Mucosa of descending colon (tissue), 3 donors: ENCODE measurements at regions not wholly inside any gene's neighbourhood (a gene's known extent, or its start where the extent isn't known, plus 50 kb on each side); places are given as distances from the start of the nearest gene placed in this dataset.

Experiments used
- ATAC-seq: fragments of 200-7000 bp; cut with Tn5 transposase; one replicate; pipeline ENCODE4 v1.9.1; 2020; ENCODE audit warnings: mild to moderate bottlenecking, moderate library complexity
- DNase-seq, 3 donors: peaks; one replicate each; pipeline ENCODE4 v3.0.0-alpha.2; 2020
- H3K36me3 ChIP-seq: fragments of 200-600 bp; one replicate; pipeline ENCODE4 v1.8.0; 2021; ENCODE audit warnings: low read depth, mild to moderate bottlenecking
- H3K4me1 ChIP-seq: fragments of 200-600 bp; one replicate; pipeline ENCODE4 v1.8.0; 2021; ENCODE audit warnings: low read depth, mild to moderate bottlenecking
- H3K4me3 ChIP-seq: fragments of 200-600 bp; one replicate; pipeline ENCODE4 v1.8.0; 2021; ENCODE audit warnings: mild to moderate bottlenecking
- H3K9me3 ChIP-seq: fragments of 200-600 bp; one replicate; pipeline ENCODE4 v1.8.0; 2021; ENCODE audit warnings: mild to moderate bottlenecking
- CTCF ChIP-seq: fragments of 200-600 bp; IDR thresholded peaks from one replicate; pipeline ENCODE4 v1.8.0; 2022; ENCODE audit warnings: antibody characterized with exemption, mild to moderate bottlenecking
- intact Hi-C, 2 donors: fragments of 100-400 bp; cut with DNase I in 1 of 2; cut with micrococcal nuclease in 1 of 2; formaldehyde crosslinking; loops; one replicate each; pipeline versions ENCODE4 v1.11.0 to v1.11.1; 2022; cut with DNase I, micrococcal nuclease
- donor health status: DM: no; HTN: no; CAD: no; lungs with moderate emphysema.
- donor health status: DM: no; HTN: no; CAD: no.
- donor health status: DM: no; HTN: yes; CAD: no.

- DNase-seq (no peak), ATAC-seq (no peak)
- H3K4me3 ChIP-seq: no peak overlapping the region
- TF ChIP-seq CTCF: no peak
- intact Hi-C loops: no loop called here
- no peaks in the 10 kb centered on the region for H3K4me1 ChIP-seq
- no peaks in the 10 kb centered on the region for H3K36me3 ChIP-seq
- no peaks in the 10 kb centered on the region for H3K9me3 ChIP-seq
Measured at GRCh38 chr9:79143211-79143610, 428.6 kb upstream of the TLE4 start.

GRCh38 chr9:79145442-79145841 is 426.3 kb upstream of the TLE4 start:
- ATAC-seq: no peak
- no peaks in the 10 kb centered on the region for H3K4me1 ChIP-seq
- no peak for TF ChIP-seq CTCF
- no peak for DNase-seq
- H3K36me3 ChIP-seq: no peaks in the 10 kb centered on the region
- H3K4me3 ChIP-seq: no peak overlapping the region
- no peaks in the 10 kb centered on the region for H3K9me3 ChIP-seq
- intact Hi-C loops: no loop called here

DNA sequence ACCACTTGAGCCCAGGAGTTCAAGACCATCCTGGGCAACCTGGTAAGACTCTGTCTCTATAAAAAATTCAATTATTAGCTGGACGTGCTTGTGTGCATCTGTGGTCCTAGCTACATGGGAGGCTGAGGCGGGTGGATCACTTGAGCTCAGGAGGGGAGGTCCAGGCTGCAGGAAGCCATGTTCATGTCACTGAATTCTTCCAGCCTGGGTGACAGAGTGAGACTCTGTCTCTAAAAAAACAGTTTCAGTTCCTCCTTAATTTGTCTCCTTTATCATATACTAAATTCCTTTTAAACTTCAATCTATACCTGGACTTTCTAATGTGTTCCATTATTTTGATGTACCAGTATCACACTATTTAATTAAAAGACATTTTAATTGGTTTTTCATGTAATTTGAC is 422.2 kb upstream of the TLE4 start:
- ATAC-seq: no peak
- Histone ChIP-seq H3K9me3 (no peaks in the 10 kb centered on the region), H3K36me3 (no peaks in the 10 kb centered on the region), H3K4me3 (no peak overlapping the region), H3K4me1 (no peaks in the 10 kb centered on the region)
- no peak for DNase-seq
- intact Hi-C loops: no loop called here
- TF ChIP-seq CTCF: no peak

GRCh38 chr9:79151791-79152190 is 420.0 kb upstream of the TLE4 start:
- Histone ChIP-seq H3K36me3 (no peaks in the 10 kb centered on the region), H3K4me1 (no peaks in the 10 kb centered on the region), H3K9me3 (no peaks in the 10 kb centered on the region), H3K4me3 (no peak overlapping the region)
- DNase-seq: no peak
- intact Hi-C loops: no loop called here
- no peak for TF ChIP-seq CTCF
- ATAC-seq: no peak

DNA sequence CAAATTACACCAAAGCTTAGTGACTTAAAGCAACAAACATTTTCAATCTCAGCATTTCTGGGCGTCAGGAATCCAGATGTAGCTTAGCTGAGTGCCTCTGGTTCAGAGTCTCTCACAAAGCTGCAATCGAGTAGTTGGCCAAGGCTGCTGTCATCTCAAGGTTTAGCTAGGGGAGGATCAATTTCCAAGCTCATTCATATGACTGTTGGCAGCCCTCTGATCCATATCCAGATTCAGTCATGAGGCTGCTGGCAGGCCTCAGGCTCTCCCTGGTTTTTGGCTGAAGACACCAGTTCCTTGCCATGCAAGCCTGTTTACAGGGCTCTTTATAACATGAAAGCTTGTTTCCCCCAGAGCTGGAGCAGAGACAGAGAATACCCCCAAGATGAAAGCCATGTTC is 419.5 kb upstream of the TLE4 start:
- intact Hi-C loops: no loop called here
- Histone ChIP-seq H3K9me3 (no peaks in the 10 kb centered on the region), H3K4me3 (no peak overlapping the region), H3K36me3 (no peaks in the 10 kb centered on the region), H3K4me1 (no peaks in the 10 kb centered on the region)
- DNase-seq: no peak
- no peak for ATAC-seq
- TF ChIP-seq CTCF: no peak

DNA sequence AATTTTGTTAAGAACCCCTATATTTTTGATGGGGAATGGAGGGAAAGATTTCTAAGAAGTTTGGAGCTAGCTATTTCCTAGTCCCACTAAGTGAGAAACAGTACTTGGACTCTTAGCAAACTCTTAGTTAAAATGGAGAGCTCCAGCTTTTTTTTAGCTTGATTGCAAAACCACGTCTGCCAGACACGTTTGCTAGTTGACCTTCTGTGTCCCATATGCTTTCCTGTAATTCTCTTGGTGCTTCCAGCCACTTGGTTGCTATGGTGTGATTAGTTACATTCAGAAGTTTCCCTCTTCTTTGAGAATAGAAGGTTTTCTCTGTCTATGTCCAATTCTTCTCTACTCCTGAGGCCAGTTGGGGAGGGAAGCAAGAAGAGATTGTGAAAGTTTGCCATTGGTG is 417.0 kb upstream of the TLE4 start:
- ATAC-seq (no peak), DNase-seq (no peak)
- no peak for TF ChIP-seq CTCF
- Histone ChIP-seq H3K4me1 (no peaks in the 10 kb centered on the region), H3K4me3 (no peak overlapping the region), H3K36me3 (no peaks in the 10 kb centered on the region), H3K9me3 (no peaks in the 10 kb centered on the region)
- intact Hi-C loops: no loop called here
